GM19238 (cell line): ENCODE measurements at regions not wholly inside any gene's neighbourhood (a gene's known extent, or its start where the extent isn't known, plus 50 kb on each side); places are given as distances from the start of the nearest gene placed in this dataset.
"Not testable (repeated sequence)": the region's sequence is repeated elsewhere in the genome, so short reads cannot be mapped to it uniquely, and the experiment has no call there.

Experiments used
- DNase-seq: peaks from one replicate; pipeline ENCODE4 v3.0.0; 2011; ENCODE audit warnings: low spot score; ENCODE audit not compliant: insufficient read length

GRCh38 chr7:123264820-123265219, 65.1 kb upstream of the SLC13A1 start:
- DNase-seq: not testable (repeated sequence)

GRCh38 chr7:123260428-123260960, 60.7 kb upstream of the SLC13A1 start:
- no peak for DNase-seq

- no peak for DNase-seq
Observed at GRCh38 chr7:123259759-123260158, 60.0 kb upstream of the SLC13A1 start.
